GM23338 (cell line): ENCODE measurements at regions not wholly inside any gene's neighbourhood (a gene's known extent, or its start where the extent isn't known, plus 50 kb on each side); places are given as distances from the start of the nearest gene placed in this dataset.
A peak's percentile ranks its signal among the peaks of the same experiment; 100 is the strongest.

Source experiments
- ATAC-seq: fragments of 200-7000 bp; cut with Tn5 transposase; 3 replicates; pipeline ENCODE4 v1.9.1; 2020
- DNase-seq: peaks from one replicate; pipeline ENCODE4 v3.0.0-alpha.2; 2015; ENCODE audit warnings: low spot score
- H2AFZ ChIP-seq: fragments of 200-600 bp; sonication (generic); 2 replicates; pipeline ENCODE4 v1.8.0; 2016; ENCODE audit warnings: antibody characterized with exemption, mild to moderate bottlenecking, moderate library complexity
- H3F3A ChIP-seq: fragments of 200-600 bp; sonication (generic); replicated peaks from 2 replicates; pipeline ENCODE4 v1.8.0; 2017; ENCODE audit warnings: antibody characterized with exemption, mixed run types, low read depth
- H3K27ac ChIP-seq: fragments of 200-600 bp; sonication (generic); 2 replicates; pipeline ENCODE4 v1.6.1; 2016; ENCODE audit warnings: low read depth
- H3K27me3 ChIP-seq: fragments of 200-600 bp; sonication (generic); 2 replicates; pipeline ENCODE4 v1.8.0; 2016; ENCODE audit warnings: mild to moderate bottlenecking, mixed run types, moderate library complexity; ENCODE audit not compliant: insufficient read depth
- H3K36me3 ChIP-seq: fragments of 200-600 bp; sonication (generic); 2 replicates; pipeline ENCODE4 v1.8.0; 2016; ENCODE audit warnings: mild to moderate bottlenecking; ENCODE audit not compliant: insufficient read depth
- H3K4me1 ChIP-seq: fragments of 200-600 bp; sonication (generic); 2 replicates; pipeline ENCODE4 v1.8.0; 2016; ENCODE audit warnings: mild to moderate bottlenecking, moderate library complexity; ENCODE audit not compliant: insufficient read depth
- H3K4me2 ChIP-seq: fragments of 200-600 bp; sonication (generic); 2 replicates; pipeline ENCODE4 v1.7.1; 2017; ENCODE audit warnings: mixed run types
- H3K4me3 ChIP-seq: fragments of 200-600 bp; sonication (generic); 2 replicates; pipeline ENCODE4 v1.6.1; 2016; ENCODE audit warnings: mixed run types
- H3K79me2 ChIP-seq: fragments of 200-600 bp; sonication (generic); replicated peaks from 2 replicates; pipeline ENCODE4 v1.8.0; 2017; ENCODE audit warnings: mild to moderate bottlenecking; ENCODE audit not compliant: insufficient read depth
- H3K9me2 ChIP-seq: fragments of 200-600 bp; sonication (generic); 2 replicates; pipeline ENCODE4 v1.8.0; 2017; ENCODE audit not compliant: insufficient read depth
- H4K20me1 ChIP-seq: fragments of 200-600 bp; sonication (generic); replicated peaks from 2 replicates; pipeline ENCODE4 v1.8.0; 2017; ENCODE audit warnings: mild to moderate bottlenecking; ENCODE audit not compliant: insufficient read depth
- H3K27ac Mint-ChIP-seq: 2 replicates; pipeline ENCODE4 v1.8.0; 2020; ENCODE audit warnings: inconsistent platforms, mild to moderate bottlenecking, moderate library complexity, mixed read lengths
- H3K27me3 Mint-ChIP-seq: 3 replicates; pipeline ENCODE4 v1.8.0; 2022; ENCODE audit warnings: low read depth, mild to moderate bottlenecking, moderate library complexity, mixed read lengths, inconsistent platforms; ENCODE audit not compliant: insufficient read depth, poor library complexity
- H3K36me3 Mint-ChIP-seq: 3 replicates; pipeline ENCODE4 v1.8.0; 2021; ENCODE audit warnings: low read depth, mild to moderate bottlenecking, inconsistent platforms, moderate library complexity, mixed read lengths
- H3K4me1 Mint-ChIP-seq: 3 replicates; pipeline ENCODE4 v1.8.0; 2020; ENCODE audit warnings: mild to moderate bottlenecking, inconsistent platforms, mixed read lengths
- H3K4me3 Mint-ChIP-seq: 3 replicates; pipeline ENCODE4 v1.8.0; 2021; ENCODE audit warnings: moderate library complexity, mild to moderate bottlenecking, inconsistent platforms, mixed read lengths
- H3K9me3 Mint-ChIP-seq: 3 replicates; pipeline ENCODE4 v1.8.0; 2020; ENCODE audit warnings: moderate library complexity, mild to moderate bottlenecking, inconsistent platforms, mixed read lengths
- CREB1 ChIP-seq: fragments of 250-450 bp; sonication (Bioruptor Pico); IDR thresholded peaks from 2 replicates; pipeline ENCODE4 v1.5.0; 2020; ENCODE audit warnings: low read depth, mild to moderate bottlenecking, moderate library complexity
- CTCF ChIP-seq, 2 experiments: fragments of 200-600 bp in 1 of 2; sonication (generic) in 1 of 2; conservative IDR thresholded peaks; 2 replicates each; pipeline versions ENCODE4 v1.5.1 to v1.6.1; 2016 to 2017; ENCODE audit warnings: antibody characterized with exemption in 2 of 2, low read depth in 2 of 2, mild to moderate bottlenecking in 2 of 2, moderate library complexity in 1 of 2
- EZH2 ChIP-seq: fragments of 200-600 bp; sonication (generic); IDR thresholded peaks from one replicate; pipeline ENCODE4 v1.8.0; 2017; ENCODE audit warnings: antibody characterized with exemption, mild to moderate bottlenecking, low read depth; ENCODE audit not compliant: unreplicated experiment
- EZH2phosphoT487 ChIP-seq: fragments of 200-600 bp; sonication (generic); IDR thresholded peaks from one replicate; pipeline ENCODE4 v1.8.1; 2018; ENCODE audit warnings: antibody characterized with exemption; ENCODE audit not compliant: unreplicated experiment
- JUNB ChIP-seq: IDR thresholded peaks from one replicate; pipeline ENCODE4 v1.6.1; 2016; ENCODE audit warnings: antibody characterized with exemption; ENCODE audit not compliant: unreplicated experiment
- NANOG ChIP-seq: IDR thresholded peaks from 2 replicates; pipeline ENCODE4 v1.6.1; 2016; ENCODE audit warnings: antibody characterized with exemption, borderline replicate concordance
- STAT1 ChIP-seq: IDR thresholded peaks from one replicate; pipeline ENCODE4 v1.6.1; 2016; ENCODE audit warnings: antibody characterized with exemption; ENCODE audit not compliant: unreplicated experiment
- ZNF114 ChIP-seq: fragments of 250-450 bp; sonication (Bioruptor Pico); IDR thresholded peaks from 2 replicates; pipeline ENCODE4 v1.5.0; 2020; ENCODE audit warnings: mild to moderate bottlenecking, moderate library complexity
- ZNF331 ChIP-seq: fragments of 250-450 bp; sonication (Bioruptor Pico); IDR thresholded peaks from 2 replicates; pipeline ENCODE4 v1.5.0; 2020; ENCODE audit warnings: low read depth, mild to moderate bottlenecking, moderate library complexity

- TF ChIP-seq ZNF331 (CRISPR knock-in tag) (no peak), EZH2 (no peak), STAT1 (no peak), NANOG (no peak), CREB1 (CRISPR knock-in tag) (no peak), JUNB (no peak), CTCF (conservative IDR thresholded peaks at IDR 0.05; ENCODE audit: low read depth in 2 of 2) (no peak), EZH2phosphoT487 (no peak)
These were observed 278.0 kb upstream of the NUDT12 start (continued) for GRCh38 chr5:103840600-103840999.

GRCh38 chr5:103834216-103834615, 271.6 kb upstream of the NUDT12 start:
- no peaks in the 10 kb centered on the region for H4K20me1 ChIP-seq
- H3K4me2 ChIP-seq = no peak overlapping the region
- Mint-ChIP-seq H3K27ac (no peak overlapping the region), H3K9me3 (no peaks in the 10 kb centered on the region), H3K4me3 (no peak overlapping the region), H3K36me3 (no peaks in the 10 kb centered on the region), H3K4me1 (no peaks in the 10 kb centered on the region), H3K27me3 (no peaks in the 10 kb centered on the region)
- no peaks in the 10 kb centered on the region for H3K27me3 ChIP-seq
- H3F3A ChIP-seq = no peaks in the 10 kb centered on the region
- no peaks in the 10 kb centered on the region for H3K9me2 ChIP-seq
- no peaks in the 10 kb centered on the region for H3K36me3 ChIP-seq
- no peak for DNase-seq
- no peak overlapping the region for H3K27ac ChIP-seq
- H3K4me1 ChIP-seq = no peaks in the 10 kb centered on the region
- no peak overlapping the region for H3K4me3 ChIP-seq
- TF ChIP-seq ZNF331 (CRISPR knock-in tag) (no peak), STAT1 (no peak)
- no peak for ATAC-seq
- no peaks in the 10 kb centered on the region for H3K79me2 ChIP-seq
- H2AFZ ChIP-seq = no peak overlapping the region

DNA sequence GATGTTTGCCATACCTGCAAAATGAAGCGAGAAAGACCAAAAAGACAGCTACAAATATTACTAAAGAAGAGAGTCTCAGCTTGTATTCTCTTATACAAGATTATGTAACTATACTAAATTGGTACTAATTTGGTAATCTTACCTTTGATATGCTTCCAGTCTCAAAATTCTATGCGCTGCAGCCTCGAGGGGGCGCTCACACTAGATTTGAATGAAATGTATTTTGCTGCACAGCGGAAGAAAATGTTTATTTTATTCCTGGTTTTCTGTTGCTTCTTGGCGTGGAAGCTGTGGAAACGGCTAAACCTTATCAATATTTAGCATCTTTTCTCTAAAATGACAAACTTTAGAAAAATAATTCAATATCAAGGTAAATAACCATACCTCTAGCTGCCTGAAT, 267.0 kb upstream of the NUDT12 start:
- Histone ChIP-seq H3K9me2 (0 out of 2 replicates have a peak, but pooled peaks cover 3% of the 10 kb centered on the region), H3K79me2 (no peaks in the 10 kb centered on the region), H3K27ac (no peak overlapping the region), H3K4me2 (no peak overlapping the region), H3K4me3 (no peak overlapping the region), H3K36me3 (no peaks in the 10 kb centered on the region), H3F3A (no peaks in the 10 kb centered on the region), H3K4me1 (no peaks in the 10 kb centered on the region), H4K20me1 (no peaks in the 10 kb centered on the region), H2AFZ (no peak overlapping the region), H3K27me3 (no peaks in the 10 kb centered on the region)
- Mint-ChIP-seq H3K27ac (no peak overlapping the region), H3K9me3 (peaks cover 3% of the 10 kb centered on the region; the same call in 2 of the 3 replicates), H3K4me1 (no peaks in the 10 kb centered on the region), H3K36me3 (no peaks in the 10 kb centered on the region), H3K27me3 (no peaks in the 10 kb centered on the region), H3K4me3 (no peak overlapping the region)
- TF ChIP-seq CTCF (conservative IDR thresholded peaks at IDR 0.05; ENCODE audit: low read depth in 2 of 2) (peak; percentile 68 to 91), ZNF114 (CRISPR knock-in tag) (no peak), JUNB (no peak)
- DNase-seq = peak; percentile 64
- no peak for ATAC-seq
